ENCODE measurements at regions not wholly inside any gene's neighbourhood (a gene's known extent, or its start where the extent isn't known, plus 50 kb on each side); places are given as distances from the start of the nearest gene placed in this dataset.
"Not testable (repeated sequence)": the region's sequence is repeated elsewhere in the genome, so short reads cannot be mapped to it uniquely, and the experiment has no call there.

- no peak for DNase-seq (ENCODE audit: low read depth in 1 of 2, low spot score in 1 of 2)
Measured at GRCh38 chr1:65062339-65062738, 85.7 kb upstream of the AK4 start.

GRCh38 chr1:65063025-65063424, 85.0 kb upstream of the AK4 start:
- no peak for DNase-seq (ENCODE audit: low read depth in 1 of 2, low spot score in 1 of 2)

GRCh38 chr1:65064981-65065380, 83.0 kb upstream of the AK4 start:
- DNase-seq (ENCODE audit: low read depth in 1 of 2, low spot score in 1 of 2): no peak

- no peak for DNase-seq (ENCODE audit: low read depth in 1 of 2, low spot score in 1 of 2)
Measured at GRCh38 chr1:65065524-65066418, 82.2 kb upstream of the AK4 start.

GRCh38 chr1:65066419-65066765, 81.6 kb upstream of the AK4 start:
- DNase-seq (ENCODE audit: low read depth in 1 of 2, low spot score in 1 of 2): no peak

GRCh38 chr1:65066766-65067490, 81.1 kb upstream of the AK4 start:
- peak; percentile 59 to 62 for DNase-seq (ENCODE audit: low read depth in 1 of 2, low spot score in 1 of 2)

- DNase-seq (ENCODE audit: low read depth in 1 of 2, low spot score in 1 of 2): peak; percentile 16 to 28
Measured at GRCh38 chr1:65067491-65068201, 80.4 kb upstream of the AK4 start.

GRCh38 chr1:65068202-65069010, 79.6 kb upstream of the AK4 start:
- no peak for DNase-seq (ENCODE audit: low read depth in 1 of 2, low spot score in 1 of 2)

- DNase-seq (ENCODE audit: low read depth in 1 of 2, low spot score in 1 of 2): peak in 1 of 2 donors; percentile 46
Measured at GRCh38 chr1:65069011-65069565, 78.9 kb upstream of the AK4 start.

- no peak for DNase-seq (ENCODE audit: low read depth in 1 of 2, low spot score in 1 of 2)
Measured at GRCh38 chr1:65072845-65073244, 75.2 kb upstream of the AK4 start.

- DNase-seq (ENCODE audit: low read depth in 1 of 2, low spot score in 1 of 2): peak in 1 of 2 donors; percentile 37
Measured at GRCh38 chr1:65075123-65075976, 72.7 kb upstream of the AK4 start.

GRCh38 chr1:65077369-65077768, 70.6 kb upstream of the AK4 start:
- no peak for DNase-seq (ENCODE audit: low read depth in 1 of 2, low spot score in 1 of 2)

GRCh38 chr1:65079941-65080340, 68.1 kb upstream of the AK4 start:
- DNase-seq (ENCODE audit: low read depth in 1 of 2, low spot score in 1 of 2): no peak

GRCh38 chr1:65082346-65083040, 65.5 kb upstream of the AK4 start:
- no peak for DNase-seq (ENCODE audit: low read depth in 1 of 2, low spot score in 1 of 2)

- DNase-seq (ENCODE audit: low read depth in 1 of 2, low spot score in 1 of 2): no peak
Measured at GRCh38 chr1:65083263-65083896, 64.6 kb upstream of the AK4 start.

GRCh38 chr1:65084066-65084465, 63.9 kb upstream of the AK4 start:
- no peak for DNase-seq (ENCODE audit: low read depth in 1 of 2, low spot score in 1 of 2)

- DNase-seq (ENCODE audit: low read depth in 1 of 2, low spot score in 1 of 2): not testable (repeated sequence)
Measured at GRCh38 chr1:65087519-65087918, 60.5 kb upstream of the AK4 start.

- no peak for DNase-seq (ENCODE audit: low read depth in 1 of 2, low spot score in 1 of 2)
Measured at GRCh38 chr1:65090406-65090805, 57.6 kb upstream of the AK4 start.

- DNase-seq (ENCODE audit: low read depth in 1 of 2, low spot score in 1 of 2): no peak
Measured at GRCh38 chr1:65092691-65093090, 55.3 kb upstream of the AK4 start.

All from stimulated activated CD4-positive, alpha-beta T cell treated with anti-CD3 and anti-CD28 coated beads, Interleukin-15, amount 100 ng/mL, for 1 hour (primary cell).